Neural progenitor cell (in vitro differentiated cells): ENCODE measurements at regions not wholly inside any gene's neighbourhood (a gene's known extent, or its start where the extent isn't known, plus 50 kb on each side); places are given as distances from the start of the nearest gene placed in this dataset.

ENCODE experiments used
- DNase-seq: peaks from one replicate; pipeline ENCODE4 v3.0.0-alpha.2; 2016; ENCODE audit warnings: low spot score
- H2AFZ ChIP-seq: fragments of 200-600 bp; sonication (generic); replicated peaks from 2 replicates; pipeline ENCODE4 v1.6.1; 2016; ENCODE audit warnings: antibody characterized with exemption
- H3F3A ChIP-seq: fragments of 200-600 bp; sonication (generic); 2 replicates; pipeline ENCODE4 v1.6.1; 2016; ENCODE audit warnings: antibody characterized with exemption, low read depth
- H3K27ac ChIP-seq: fragments of 200-600 bp; sonication (generic); 2 replicates; pipeline ENCODE4 v1.5.1; 2016; ENCODE audit warnings: mild to moderate bottlenecking
- H3K27me3 ChIP-seq: fragments of 200-600 bp; sonication (generic); 2 replicates; pipeline ENCODE4 v1.6.1; 2016; ENCODE audit warnings: mild to moderate bottlenecking, moderate library complexity
- H3K36me3 ChIP-seq: fragments of 200-600 bp; sonication (generic); 2 replicates; pipeline ENCODE4 v1.5.1; 2016
- H3K4me1 ChIP-seq: fragments of 200-600 bp; sonication (generic); 2 replicates; pipeline ENCODE4 v1.6.1; 2016; ENCODE audit warnings: mixed run types
- H3K4me2 ChIP-seq: fragments of 200-600 bp; sonication (generic); 2 replicates; pipeline ENCODE4 v1.6.1; 2016
- H3K4me3 ChIP-seq: fragments of 200-600 bp; sonication (generic); 2 replicates; pipeline ENCODE4 v1.5.1; 2016
- H3K79me2 ChIP-seq: fragments of 200-600 bp; sonication (generic); 2 replicates; pipeline ENCODE4 v1.6.1; 2016; ENCODE audit warnings: low read depth
- H3K9ac ChIP-seq: fragments of 200-600 bp; sonication (generic); 2 replicates; pipeline ENCODE4 v1.6.1; 2016
- H3K9me3 ChIP-seq: fragments of 200-600 bp; sonication (generic); 2 replicates; pipeline ENCODE4 v1.5.1; 2016; ENCODE audit warnings: low read depth
- H4K20me1 ChIP-seq: fragments of 200-600 bp; sonication (generic); 2 replicates; pipeline ENCODE4 v1.6.1; 2016; ENCODE audit warnings: low read depth
- H3K27ac Mint-ChIP-seq: 3 replicates; pipeline ENCODE4 v1.8.0; 2021; ENCODE audit warnings: mixed read lengths
- H3K27me3 Mint-ChIP-seq: 2 replicates; pipeline ENCODE4 v1.8.0; 2022; ENCODE audit warnings: low read depth, mild to moderate bottlenecking, inconsistent platforms, moderate library complexity, mixed read lengths; ENCODE audit not compliant: insufficient read depth
- H3K36me3 Mint-ChIP-seq: 3 replicates; pipeline ENCODE4 v1.8.0; 2021; ENCODE audit warnings: mixed read lengths
- H3K4me1 Mint-ChIP-seq: 3 replicates; pipeline ENCODE4 v1.8.0; 2021; ENCODE audit warnings: mixed read lengths
- H3K4me3 Mint-ChIP-seq: 3 replicates; pipeline ENCODE4 v1.8.0; 2021; ENCODE audit warnings: mild to moderate bottlenecking, moderate library complexity, mixed read lengths
- H3K9me3 Mint-ChIP-seq: 3 replicates; pipeline ENCODE4 v1.8.0; 2020; ENCODE audit warnings: mixed read lengths
- CTCF ChIP-seq: fragments of 200-600 bp; sonication (generic); IDR thresholded peaks from 2 replicates; pipeline ENCODE4 v1.5.1; 2017; ENCODE audit warnings: antibody characterized with exemption, mild to moderate bottlenecking
- EZH2 ChIP-seq: fragments of 200-600 bp; sonication (generic); IDR thresholded peaks from 2 replicates; pipeline ENCODE4 v1.6.1; 2017; ENCODE audit warnings: antibody characterized with exemption, mild to moderate bottlenecking, moderate library complexity
- EZH2phosphoT487 ChIP-seq: fragments of 200-600 bp; sonication (generic); IDR thresholded peaks from 2 replicates; pipeline ENCODE4 v1.6.1; 2017; ENCODE audit warnings: antibody characterized with exemption

- Histone ChIP-seq H3K4me2 (no peak overlapping the region), H3K27ac (no peak overlapping the region), H3K4me3 (no peak overlapping the region), H3K36me3 (no peaks in the 10 kb centered on the region), H4K20me1 (no peaks in the 10 kb centered on the region), H3K4me1 (peaks cover 5% of the 10 kb centered on the region), H2AFZ (no peak overlapping the region), H3K9me3 (no peaks in the 10 kb centered on the region), H3K79me2 (no peaks in the 10 kb centered on the region), H3K27me3 (no peaks in the 10 kb centered on the region), H3K9ac (no peak overlapping the region), H3F3A (peaks cover 3% of the 10 kb centered on the region)
- no peak overlapping the region for H3K4me3 Mint-ChIP-seq
- no peaks in the 10 kb centered on the region for H3K4me1 Mint-ChIP-seq
- no peak for DNase-seq
- no peak for TF ChIP-seq EZH2
- TF ChIP-seq CTCF = no peak
- TF ChIP-seq EZH2phosphoT487 = no peak
- peaks cover 11% of the 10 kb centered on the region for H3K9me3 Mint-ChIP-seq
- H3K27me3 Mint-ChIP-seq = peaks cover 2% of the 10 kb centered on the region
- H3K27ac Mint-ChIP-seq = no peak overlapping the region
- H3K36me3 Mint-ChIP-seq = no peaks in the 10 kb centered on the region
These were observed 111.0 kb upstream of the MAP4K3 start for GRCh38 chr2:39547811-39548719.

- H3K4me1 ChIP-seq = no peaks in the 10 kb centered on the region
- no peaks in the 10 kb centered on the region for H3K79me2 ChIP-seq
- no peak overlapping the region for H3K9ac ChIP-seq
- no peaks in the 10 kb centered on the region for H3K9me3 ChIP-seq
- Mint-ChIP-seq H3K9me3 (peaks cover 12% of the 10 kb centered on the region), H3K27me3 (peaks cover 2% of the 10 kb centered on the region), H3K4me1 (no peaks in the 10 kb centered on the region), H3K4me3 (no peak overlapping the region), H3K27ac (no peak overlapping the region), H3K36me3 (no peaks in the 10 kb centered on the region)
- no peak overlapping the region for H3K4me3 ChIP-seq
- TF ChIP-seq EZH2phosphoT487 (no peak), EZH2 (no peak), CTCF (no peak)
- no peak overlapping the region for H2AFZ ChIP-seq
- no peak overlapping the region for H3K27ac ChIP-seq
- no peaks in the 10 kb centered on the region for H3F3A ChIP-seq
- no peaks in the 10 kb centered on the region for H3K27me3 ChIP-seq
- H4K20me1 ChIP-seq = no peaks in the 10 kb centered on the region
- no peak overlapping the region for H3K4me2 ChIP-seq
- no peak for DNase-seq
- no peaks in the 10 kb centered on the region for H3K36me3 ChIP-seq
These were observed 111.9 kb upstream of the MAP4K3 start for GRCh38 chr2:39549000-39549399.

- Histone ChIP-seq H3K9me3 (no peaks in the 10 kb centered on the region), H3K4me3 (no peak overlapping the region), H3K4me2 (no peak overlapping the region), H3K79me2 (no peaks in the 10 kb centered on the region), H2AFZ (no peak overlapping the region), H3K27me3 (no peaks in the 10 kb centered on the region), H3K4me1 (no peaks in the 10 kb centered on the region), H3K27ac (no peak overlapping the region), H3F3A (no peaks in the 10 kb centered on the region), H3K36me3 (no peaks in the 10 kb centered on the region), H4K20me1 (no peaks in the 10 kb centered on the region), H3K9ac (no peak overlapping the region)
- DNase-seq = no peak
- Mint-ChIP-seq H3K27ac (no peak overlapping the region), H3K9me3 (peaks cover 12% of the 10 kb centered on the region), H3K36me3 (no peaks in the 10 kb centered on the region), H3K27me3 (peaks cover 2% of the 10 kb centered on the region), H3K4me1 (no peaks in the 10 kb centered on the region), H3K4me3 (no peak overlapping the region)
- no peak for TF ChIP-seq EZH2
- TF ChIP-seq CTCF = no peak
- no peak for TF ChIP-seq EZH2phosphoT487
These were observed 112.8 kb upstream of the MAP4K3 start for GRCh38 chr2:39549718-39550464.
